C4-2B (cell line): ENCODE measurements at regions not wholly inside any gene's neighbourhood (a gene's known extent, or its start where the extent isn't known, plus 50 kb on each side); places are given as distances from the start of the nearest gene placed in this dataset.

Experiments used
- H3K27ac ChIP-seq: fragments of 450-650 bp; 2 replicates; pipeline ENCODE4 v1.5.1; 2017
- ZFX ChIP-seq: fragments of 450-650 bp; IDR thresholded peaks from 2 replicates; pipeline ENCODE4 v1.6.1; 2017
- TF ChIP-seq, protein P1 (sequence below): fragments of 450-650 bp; conservative IDR thresholded peaks from 2 replicates; pipeline ENCODE4 v1.5.1; 2017; ENCODE audit warnings: mild to moderate bottlenecking

DNA sequence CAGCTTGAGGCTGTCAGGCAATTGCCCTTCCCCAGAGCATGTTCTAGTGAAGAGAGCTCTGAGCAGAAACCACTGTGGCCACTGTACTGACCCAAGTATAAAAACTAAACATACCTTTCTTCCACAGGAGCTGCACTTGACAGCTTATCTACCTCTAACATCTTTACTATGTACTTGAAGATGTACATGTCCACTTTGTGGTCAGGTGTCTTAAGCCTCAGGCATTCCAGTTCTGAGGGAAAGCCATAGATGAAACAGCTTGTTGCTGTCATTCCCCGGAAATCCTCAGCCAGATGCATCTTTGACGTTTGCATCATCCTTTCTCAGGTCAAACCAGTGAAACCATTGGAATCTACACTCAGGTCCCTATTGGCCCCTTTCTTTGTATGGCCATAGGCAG is 70.4 kb downstream of the CHRM3 start:
- TF ChIP-seq, protein P1, sequence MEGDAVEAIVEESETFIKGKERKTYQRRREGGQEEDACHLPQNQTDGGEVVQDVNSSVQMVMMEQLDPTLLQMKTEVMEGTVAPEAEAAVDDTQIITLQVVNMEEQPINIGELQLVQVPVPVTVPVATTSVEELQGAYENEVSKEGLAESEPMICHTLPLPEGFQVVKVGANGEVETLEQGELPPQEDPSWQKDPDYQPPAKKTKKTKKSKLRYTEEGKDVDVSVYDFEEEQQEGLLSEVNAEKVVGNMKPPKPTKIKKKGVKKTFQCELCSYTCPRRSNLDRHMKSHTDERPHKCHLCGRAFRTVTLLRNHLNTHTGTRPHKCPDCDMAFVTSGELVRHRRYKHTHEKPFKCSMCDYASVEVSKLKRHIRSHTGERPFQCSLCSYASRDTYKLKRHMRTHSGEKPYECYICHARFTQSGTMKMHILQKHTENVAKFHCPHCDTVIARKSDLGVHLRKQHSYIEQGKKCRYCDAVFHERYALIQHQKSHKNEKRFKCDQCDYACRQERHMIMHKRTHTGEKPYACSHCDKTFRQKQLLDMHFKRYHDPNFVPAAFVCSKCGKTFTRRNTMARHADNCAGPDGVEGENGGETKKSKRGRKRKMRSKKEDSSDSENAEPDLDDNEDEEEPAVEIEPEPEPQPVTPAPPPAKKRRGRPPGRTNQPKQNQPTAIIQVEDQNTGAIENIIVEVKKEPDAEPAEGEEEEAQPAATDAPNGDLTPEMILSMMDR: no peak
- no peak for TF ChIP-seq ZFX
- no peak overlapping the region for H3K27ac ChIP-seq

DNA sequence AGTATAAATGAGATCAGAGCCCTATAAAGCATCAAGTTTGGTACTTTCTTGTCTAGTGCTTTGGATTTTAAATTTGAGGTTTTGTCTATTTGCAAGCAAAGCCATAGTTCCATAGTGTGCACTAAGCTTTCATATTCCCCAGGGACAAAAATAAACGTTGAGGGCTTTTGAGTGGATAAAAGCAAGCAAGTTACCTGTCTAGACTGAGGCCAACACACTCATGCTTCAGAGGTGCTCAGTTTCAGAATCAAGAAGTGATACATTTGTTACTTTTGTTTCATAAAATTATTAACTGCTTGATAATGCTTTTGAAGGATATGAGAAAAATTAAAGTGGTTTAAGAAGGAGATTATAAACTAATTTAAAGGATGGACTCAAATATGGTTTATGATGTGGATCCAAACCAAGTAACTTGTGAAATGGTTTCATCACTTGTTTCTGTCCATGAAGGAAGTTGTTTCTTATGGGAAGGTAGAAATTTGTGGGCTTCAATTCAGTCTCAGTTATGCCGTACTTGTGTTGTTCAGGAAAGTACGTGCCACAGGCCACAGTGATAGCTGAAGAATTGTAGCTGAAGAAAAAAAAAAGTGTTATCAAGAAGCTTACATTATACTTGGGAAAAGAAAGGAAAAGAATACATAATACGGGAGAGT is 71.2 kb downstream of the CHRM3 start:
- no peak overlapping the region for H3K27ac ChIP-seq
- TF ChIP-seq, protein P1: no peak
- TF ChIP-seq ZFX: no peak

DNA sequence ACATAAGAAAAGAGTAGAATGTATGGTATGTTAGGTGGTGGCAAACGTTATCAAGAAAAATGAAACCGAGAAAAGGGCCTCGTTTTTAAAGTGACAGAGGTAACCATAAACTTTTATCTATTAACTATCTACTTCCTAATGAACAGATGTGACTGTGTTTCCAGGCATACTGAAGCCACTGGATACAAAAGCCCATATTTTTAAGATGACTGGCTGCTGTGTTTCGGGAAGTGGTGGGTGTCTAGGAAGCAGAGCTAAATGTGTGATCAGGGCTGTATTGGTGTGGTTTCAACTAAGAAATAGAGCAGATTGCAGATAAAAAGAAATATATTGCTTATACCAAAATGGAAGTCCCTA is 71.8 kb downstream of the CHRM3 start:
- TF ChIP-seq, protein P1: no peak
- no peak for TF ChIP-seq ZFX

DNA sequence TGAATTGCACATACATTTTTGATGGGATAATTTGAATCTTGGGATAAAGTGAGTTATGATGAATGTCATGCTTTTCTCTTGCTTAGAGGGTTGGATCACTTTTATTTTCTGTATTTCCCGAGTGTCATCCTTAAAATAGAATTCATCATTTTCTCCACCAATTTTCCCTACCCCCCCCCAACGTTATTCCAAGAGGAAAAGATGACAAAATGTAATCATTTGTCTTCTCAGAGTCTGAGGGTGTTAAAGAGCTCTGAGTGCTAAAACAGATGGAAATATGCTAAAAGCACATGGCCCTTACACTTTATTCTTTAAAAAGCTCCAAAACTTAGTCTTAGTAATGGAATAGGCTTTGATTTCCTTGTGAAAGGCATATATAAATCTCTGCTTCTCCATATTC is 81.4 kb downstream of the CHRM3 start:
- no peak overlapping the region for H3K27ac ChIP-seq
- TF ChIP-seq ZFX: no peak
- TF ChIP-seq, protein P1: no peak

More for the DNA sequence above, 71.8 kb downstream of the CHRM3 start:
- no peak overlapping the region for H3K27ac ChIP-seq

DNA sequence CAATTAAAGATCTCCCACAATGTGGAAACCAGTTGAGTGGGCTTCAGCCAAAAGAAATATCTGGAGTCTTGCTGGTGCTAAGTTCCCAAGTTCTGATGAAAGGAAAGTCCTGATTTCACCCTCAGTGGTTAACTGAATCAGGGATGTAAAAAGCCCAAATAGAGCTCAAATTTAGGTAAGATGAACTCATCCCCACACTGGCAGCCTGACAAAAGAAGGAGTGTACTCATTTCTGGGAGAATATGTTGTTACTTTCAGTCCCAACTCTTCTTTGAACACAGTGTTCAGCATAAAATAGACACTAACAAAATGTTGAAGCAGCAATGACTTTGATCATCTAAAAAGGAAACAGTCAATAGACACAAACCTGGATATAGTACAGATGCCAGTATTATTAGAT is 91.7 kb downstream of the CHRM3 start:
- H3K27ac ChIP-seq: no peak overlapping the region
- TF ChIP-seq, protein P1: no peak
- TF ChIP-seq ZFX: no peak

DNA sequence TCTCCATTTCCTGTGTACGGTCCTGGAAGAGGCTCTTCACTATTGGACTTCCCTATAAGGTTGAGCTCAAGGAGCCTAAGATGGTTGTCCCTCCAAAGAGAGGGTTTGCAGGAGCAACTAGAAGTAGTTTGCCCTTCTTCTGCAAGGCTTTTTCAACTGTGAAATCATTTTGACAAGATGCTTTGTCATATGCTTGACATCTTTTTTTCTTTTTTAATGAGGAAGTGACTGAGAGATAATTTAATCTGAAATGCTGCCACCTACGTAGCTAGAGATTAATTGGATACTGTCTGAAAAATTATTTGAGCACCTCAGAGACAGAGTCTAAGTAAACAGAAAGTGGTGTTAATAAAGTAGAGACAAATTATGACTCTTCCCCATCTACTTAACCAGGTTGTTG is 97.0 kb downstream of the CHRM3 start:
- no peak overlapping the region for H3K27ac ChIP-seq
- TF ChIP-seq, protein P1: no peak
- TF ChIP-seq ZFX: no peak

DNA sequence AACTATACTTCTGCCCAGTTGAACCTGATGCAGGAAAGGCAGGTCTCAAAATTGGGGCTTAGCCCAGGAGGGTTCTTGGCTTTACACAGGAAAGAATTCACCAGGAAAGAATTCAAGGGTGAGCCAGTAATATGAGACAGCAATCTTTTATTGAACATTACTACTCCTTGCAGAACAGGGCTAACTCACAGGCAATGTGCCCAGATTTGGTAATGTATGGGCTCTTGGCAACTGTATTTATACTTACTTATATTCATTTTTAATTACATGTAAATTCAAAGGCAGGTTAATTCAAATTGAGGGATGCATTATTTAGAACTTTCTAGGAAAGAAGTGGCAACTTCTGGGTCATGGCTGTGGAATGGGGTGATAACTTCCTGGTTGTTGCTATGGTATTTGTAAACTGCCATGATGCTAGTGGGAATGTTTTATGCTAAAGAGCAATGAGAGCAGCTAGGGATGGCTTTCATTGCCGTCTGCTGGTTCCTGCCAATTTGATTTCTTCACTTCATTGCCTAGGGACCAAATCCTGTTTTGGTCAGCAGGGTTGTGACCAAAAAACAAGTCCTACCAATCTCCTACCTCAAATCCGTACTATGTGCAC is 107.5 kb downstream of the CHRM3 start:
- TF ChIP-seq, protein P1: no peak
- no peak for TF ChIP-seq ZFX
- no peak overlapping the region for H3K27ac ChIP-seq
